Trophoblast cell (in vitro differentiated cells and primary cell): ENCODE measurements at regions not wholly inside any gene's neighbourhood (a gene's known extent, or its start where the extent isn't known, plus 50 kb on each side); places are given as distances from the start of the nearest gene placed in this dataset.

Source experiments
- DNase-seq, 2 donors: peaks; one replicate each; pipeline ENCODE4 v3.0.0-alpha.2; 2016
- H2AFZ ChIP-seq: 2 replicates; pipeline ENCODE4 v1.6.1; 2013; ENCODE audit warnings: low read length, moderate library complexity, mild to moderate bottlenecking; ENCODE audit not compliant: insufficient read depth, poor library complexity
- H2AK5ac ChIP-seq: 2 replicates; pipeline ENCODE4 v1.6.1; 2013; ENCODE audit warnings: mild to moderate bottlenecking, low read length
- H2BK120ac ChIP-seq: 2 replicates; pipeline ENCODE4 v1.6.1; 2013; ENCODE audit warnings: low read length, mild to moderate bottlenecking, moderate library complexity; ENCODE audit not compliant: insufficient read depth, poor library complexity
- H2BK12ac ChIP-seq: 2 replicates; pipeline ENCODE4 v1.6.1; 2013; ENCODE audit warnings: mild to moderate bottlenecking, low read length, moderate library complexity
- H2BK5ac ChIP-seq: 2 replicates; pipeline ENCODE4 v1.6.1; 2013; ENCODE audit warnings: low read length, low read depth, moderate library complexity, mild to moderate bottlenecking; ENCODE audit not compliant: poor library complexity
- H3K14ac ChIP-seq: 2 replicates; pipeline ENCODE4 v1.6.1; 2013; ENCODE audit warnings: mild to moderate bottlenecking, low read length
- H3K18ac ChIP-seq: 2 replicates; pipeline ENCODE4 v1.6.1; 2013; ENCODE audit warnings: mild to moderate bottlenecking, low read length
- H3K23ac ChIP-seq: 2 replicates; pipeline ENCODE4 v1.6.1; 2013; ENCODE audit warnings: low read length
- H3K27ac ChIP-seq: 2 replicates; pipeline ENCODE4 v1.5.1; 2013; ENCODE audit warnings: low read depth, mild to moderate bottlenecking, inconsistent platforms, low read length, moderate library complexity
- H3K27me3 ChIP-seq: 2 replicates; pipeline ENCODE4 v1.6.1; 2013; ENCODE audit warnings: inconsistent platforms, mild to moderate bottlenecking, low read length, moderate library complexity; ENCODE audit not compliant: insufficient read depth
- H3K36me3 ChIP-seq, 2 experiments: 1 replicate in 1 of 2; 2 replicates in 1 of 2; pipeline ENCODE4 v1.6.1; 2013; ENCODE audit warnings: low read length in 2 of 2, mild to moderate bottlenecking in 2 of 2, moderate library complexity in 1 of 2; ENCODE audit not compliant: insufficient read depth in 2 of 2, control insufficient read depth in 1 of 2
- H3K4ac ChIP-seq: 2 replicates; pipeline ENCODE4 v1.6.1; 2013; ENCODE audit warnings: low read depth, mild to moderate bottlenecking, low read length, moderate library complexity
- H3K4me1 ChIP-seq, 2 experiments: 1 replicate in 1 of 2; 2 replicates in 1 of 2; pipeline ENCODE4 v1.6.1; 2013; ENCODE audit warnings: low read length in 2 of 2, mild to moderate bottlenecking in 2 of 2, moderate library complexity in 1 of 2; ENCODE audit not compliant: insufficient read depth in 2 of 2, control insufficient read depth in 1 of 2
- H3K4me2 ChIP-seq: 2 replicates; pipeline ENCODE4 v1.6.1; 2013; ENCODE audit warnings: inconsistent platforms, mild to moderate bottlenecking, low read length, moderate library complexity
- H3K4me3 ChIP-seq: 2 replicates; pipeline ENCODE4 v1.5.1; 2013; ENCODE audit warnings: mild to moderate bottlenecking, low read depth, low read length, inconsistent platforms
- H3K79me1 ChIP-seq: one replicate; pipeline ENCODE4 v1.6.1; 2013; ENCODE audit warnings: low read length
- H3K79me2 ChIP-seq: 2 replicates; pipeline ENCODE4 v1.6.1; 2013; ENCODE audit warnings: low read length, mild to moderate bottlenecking; ENCODE audit not compliant: control insufficient read depth, insufficient read depth, poor library complexity
- H3K9ac ChIP-seq: 2 replicates; pipeline ENCODE4 v1.6.1; 2013; ENCODE audit warnings: mild to moderate bottlenecking, low read length
- H3K9me3 ChIP-seq: 2 replicates; pipeline ENCODE4 v1.6.1; 2013; ENCODE audit warnings: low read depth, mild to moderate bottlenecking, control low read depth, inconsistent platforms, low read length; ENCODE audit not compliant: insufficient read depth
- H4K12ac ChIP-seq: 2 replicates; pipeline ENCODE4 v1.6.1; 2013; ENCODE audit warnings: low read depth, mild to moderate bottlenecking, low read length, moderate library complexity
- H4K8ac ChIP-seq: 2 replicates; pipeline ENCODE4 v1.6.1; 2013; ENCODE audit warnings: low read depth, mild to moderate bottlenecking, low read length, moderate library complexity
- H4K91ac ChIP-seq: one replicate; pipeline ENCODE4 v1.6.1; 2013; ENCODE audit warnings: low read depth, mild to moderate bottlenecking, low read length, moderate library complexity
- WGBS: extraction: QIAGEN DNeasy Blood & Tissue Kit; methylation state at CpG from one replicate; pipeline ENCODE4 v1.1.7; 2013; ENCODE audit warnings: missing lambda C conversion rate; ENCODE audit not compliant: insufficient read length, insufficient coverage; ENCODE audit errors: extremely low coverage; 5-methylcytosine and 5-hydroxymethylcytosine counted together

DNA sequence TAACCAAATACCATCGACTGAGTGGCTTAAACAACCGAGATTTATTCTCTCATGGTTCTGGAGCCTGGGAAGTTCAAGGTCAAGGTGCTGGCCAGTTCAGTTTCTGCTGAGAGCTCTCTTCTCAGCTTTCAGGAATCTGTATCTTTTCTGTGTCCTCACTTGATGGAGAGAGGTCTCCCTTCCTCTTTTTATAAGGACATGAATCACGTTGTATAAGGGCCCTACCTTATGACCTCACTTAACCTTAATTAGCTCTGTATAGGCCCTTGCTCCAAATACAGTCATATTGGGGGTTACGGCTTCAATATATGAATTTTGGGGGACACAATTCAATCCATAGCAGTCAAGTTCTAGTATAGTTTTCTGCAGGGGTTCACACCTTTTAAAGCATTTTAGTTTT is 135.2 kb upstream of the ADO start:
- Histone ChIP-seq H4K91ac (no peak overlapping the region), H2BK12ac (no peak overlapping the region), H3K23ac (no peak overlapping the region), H3K4ac (no peak overlapping the region), H3K9me3 (peaks cover 3% of the 10 kb centered on the region), H3K14ac (no peak overlapping the region), H3K79me2 (no peaks in the 10 kb centered on the region), H3K4me2 (no peak overlapping the region), H3K79me1 (no peaks in the 10 kb centered on the region), H4K12ac (no peak overlapping the region), H3K27me3 (no peaks in the 10 kb centered on the region), H3K27ac (no peak overlapping the region), H2AK5ac (no peak overlapping the region), H3K9ac (no peak overlapping the region), H4K8ac (no peak overlapping the region), H2BK120ac (no peak overlapping the region), H3K4me3 (no peak overlapping the region), H3K18ac (no peak overlapping the region), H2BK5ac (no peak overlapping the region), H3K36me3 (no peaks in the 10 kb centered on the region), H3K4me1 (no peaks in the 10 kb centered on the region), H2AFZ (no peak overlapping the region)
- WGBS: no CpG with 5 or more reads among the region's 4 CpGs
- no peak for DNase-seq

DNA sequence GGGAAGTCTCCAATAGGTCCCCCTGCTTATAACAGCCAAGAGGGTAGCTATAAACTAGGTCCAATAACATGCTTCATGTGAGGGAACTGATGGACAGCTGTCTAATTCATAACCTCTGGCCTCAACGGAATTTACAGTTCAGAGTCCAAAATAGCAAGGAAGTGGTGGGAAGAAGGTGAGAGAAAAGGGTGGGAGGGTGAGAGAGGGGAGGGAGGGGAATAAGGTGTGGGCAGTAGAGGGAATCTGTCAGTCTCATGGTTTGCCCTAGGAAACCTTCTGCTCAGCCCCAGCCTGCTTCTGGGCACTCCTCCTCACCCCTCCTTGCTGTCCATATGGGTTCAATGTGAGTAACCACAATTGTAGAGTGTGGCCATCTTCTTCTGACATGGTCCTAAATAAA is 133.4 kb upstream of the ADO start:
- Histone ChIP-seq H3K9ac (no peak overlapping the region), H4K91ac (no peak overlapping the region), H3K27ac (no peak overlapping the region), H4K8ac (no peak overlapping the region), H3K4me1 (no peaks in the 10 kb centered on the region), H3K79me2 (no peaks in the 10 kb centered on the region), H2BK120ac (no peak overlapping the region), H3K4me3 (no peak overlapping the region), H2AFZ (no peak overlapping the region), H3K79me1 (no peaks in the 10 kb centered on the region), H2AK5ac (no peak overlapping the region), H2BK5ac (no peak overlapping the region), H3K9me3 (peaks cover 3% of the 10 kb centered on the region), H3K14ac (no peak overlapping the region), H3K23ac (no peak overlapping the region), H2BK12ac (no peak overlapping the region), H3K27me3 (no peaks in the 10 kb centered on the region), H3K36me3 (no peaks in the 10 kb centered on the region), H3K4ac (no peak overlapping the region), H3K18ac (no peak overlapping the region), H4K12ac (no peak overlapping the region), H3K4me2 (no peak overlapping the region)
- DNase-seq: no peak
- no CpG with 5 or more reads among the region's 1 CpG for WGBS

DNA sequence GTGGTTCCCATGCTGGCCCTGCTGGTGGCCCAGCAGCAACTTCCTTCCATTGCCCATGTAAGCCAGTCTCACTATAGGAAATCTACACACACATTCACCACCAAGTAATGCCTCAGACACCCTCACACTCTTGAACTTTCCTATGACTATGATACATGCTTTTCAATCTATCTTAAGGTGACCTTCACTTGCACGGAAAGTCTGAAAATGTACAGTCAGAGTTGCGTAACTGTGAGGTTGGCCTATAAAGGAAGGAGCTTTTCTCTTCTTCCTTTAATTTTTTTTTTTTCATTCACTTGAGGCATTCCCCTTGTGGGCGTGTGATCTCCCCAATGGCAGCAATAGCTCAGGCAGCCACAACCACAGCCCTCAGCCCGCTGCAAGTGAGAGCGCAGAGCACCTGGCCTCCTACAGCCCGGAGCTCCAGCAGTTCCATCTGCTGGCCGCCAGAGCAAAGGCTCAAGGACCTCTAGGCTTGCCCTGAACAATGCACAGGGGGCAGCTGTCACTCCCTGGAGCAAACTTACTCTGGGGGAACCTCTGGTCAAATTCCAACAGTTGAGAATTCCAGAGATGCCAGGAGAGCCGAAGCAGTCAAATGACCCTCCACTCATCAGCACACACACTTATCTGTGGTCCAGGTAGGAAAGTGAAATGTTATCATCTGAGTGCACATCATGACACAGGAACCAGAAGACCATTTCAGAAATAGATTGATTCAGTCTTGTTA is 123.1 kb upstream of the ADO start:
- H3K4ac ChIP-seq: no peak overlapping the region
- no peaks in the 10 kb centered on the region for H3K27me3 ChIP-seq
- no peak overlapping the region for H2BK120ac ChIP-seq
- WGBS: no CpG with 5 or more reads among the region's 8 CpGs
- peak; percentile 17 to 40 for DNase-seq
- H2AK5ac ChIP-seq: no peak overlapping the region
- H3K23ac ChIP-seq: no peak overlapping the region
- no peaks in the 10 kb centered on the region for H3K79me1 ChIP-seq
- H2BK5ac ChIP-seq: no peak overlapping the region
- no peak overlapping the region for H2AFZ ChIP-seq
- H2BK12ac ChIP-seq: no peak overlapping the region
- no peak overlapping the region for H3K9ac ChIP-seq
- no peak overlapping the region for H3K18ac ChIP-seq
- H3K4me3 ChIP-seq: no peak overlapping the region
- H3K36me3 ChIP-seq: no peaks in the 10 kb centered on the region
- peaks cover 2% of the 10 kb centered on the region for H3K9me3 ChIP-seq
- H4K12ac ChIP-seq: no peak overlapping the region
- no peak overlapping the region for H3K27ac ChIP-seq
- no peak overlapping the region for H3K4me2 ChIP-seq
- H3K14ac ChIP-seq: no peak overlapping the region
- no peak overlapping the region for H4K91ac ChIP-seq
- H3K4me1 ChIP-seq: no peaks in the 10 kb centered on the region
- H4K8ac ChIP-seq: no peak overlapping the region
- no peaks in the 10 kb centered on the region for H3K79me2 ChIP-seq

- no peak overlapping the region for H3K23ac ChIP-seq
- WGBS: no CpG with 5 or more reads among the region's 5 CpGs
- H3K4me3 ChIP-seq: no peak overlapping the region
- no peak overlapping the region for H3K4me2 ChIP-seq
- no peak overlapping the region for H4K12ac ChIP-seq
- H3K79me2 ChIP-seq: no peaks in the 10 kb centered on the region
- no peak overlapping the region for H3K27ac ChIP-seq
- H3K9me3 ChIP-seq: no peaks in the 10 kb centered on the region
- no peak overlapping the region for H3K4ac ChIP-seq
- DNase-seq: no peak
- no peak overlapping the region for H2AFZ ChIP-seq
- H3K27me3 ChIP-seq: no peaks in the 10 kb centered on the region
- no peak overlapping the region for H2BK5ac ChIP-seq
- H3K14ac ChIP-seq: no peak overlapping the region
- no peaks in the 10 kb centered on the region for H3K79me1 ChIP-seq
- H3K36me3 ChIP-seq: no peaks in the 10 kb centered on the region
- H4K91ac ChIP-seq: no peak overlapping the region
- no peak overlapping the region for H2BK12ac ChIP-seq
- H2AK5ac ChIP-seq: no peak overlapping the region
- H3K4me1 ChIP-seq: no peaks in the 10 kb centered on the region
- H4K8ac ChIP-seq: no peak overlapping the region
- no peak overlapping the region for H3K18ac ChIP-seq
- no peak overlapping the region for H2BK120ac ChIP-seq
- H3K9ac ChIP-seq: no peak overlapping the region
These were observed 119.6 kb upstream of the ADO start for GRCh38 chr10:62684911-62685310.
